ENCODE measurements at regions not wholly inside any gene's neighbourhood (a gene's known extent, or its start where the extent isn't known, plus 50 kb on each side); places are given as distances from the start of the nearest gene placed in this dataset.

DNA sequence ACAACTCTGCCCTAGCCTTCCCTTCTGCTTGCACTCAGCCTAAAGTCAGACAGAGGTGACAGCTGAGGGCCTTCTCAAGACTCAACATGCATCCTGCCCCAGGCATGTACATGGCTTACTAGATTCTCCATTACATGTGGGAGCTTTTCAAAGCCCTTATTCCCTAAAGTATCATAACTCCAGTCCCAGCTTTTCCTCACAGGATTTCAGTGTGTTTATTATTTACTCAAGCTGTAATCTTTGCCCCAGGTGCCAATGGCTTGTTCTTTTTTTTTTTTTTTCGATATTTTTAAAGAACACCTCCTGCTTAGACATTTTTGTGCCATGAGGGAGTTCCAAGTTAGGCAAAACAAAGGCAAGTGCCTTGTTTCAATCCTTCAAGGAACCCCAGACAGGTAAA, 154.0 kb upstream of the RADX start:
- Histone ChIP-seq H3K4me3 (ENCODE audit: low read length) (no peak overlapping the region), H3K79me2 (ENCODE audit: low read length) (no peaks in the 10 kb centered on the region), H3K9me2 (replicated peaks; ENCODE audit: insufficient read depth, low read length) (no peaks in the 10 kb centered on the region), H3K9me3 (replicated peaks; ENCODE audit: insufficient read depth, low read length) (no peaks in the 10 kb centered on the region), H3K27ac (ENCODE audit: low read length) (no peak overlapping the region), H3K9ac (ENCODE audit: low read length) (no peak overlapping the region), H2AFZ (ENCODE audit: low read length) (no peak overlapping the region), H3K36me3 (replicated peaks; ENCODE audit: insufficient read depth, low read length) (no peaks in the 10 kb centered on the region), H3K27me3 (replicated peaks; ENCODE audit: insufficient read depth, low read length) (no peaks in the 10 kb centered on the region), H4K20me1 (ENCODE audit: insufficient read depth, low read length) (no peaks in the 10 kb centered on the region), H3K4me1 (ENCODE audit: low read length) (no peaks in the 10 kb centered on the region), H3K4me2 (ENCODE audit: low read depth, low read length) (no peak overlapping the region), H3F3A (ENCODE audit: insufficient read depth, low read length) (no peaks in the 10 kb centered on the region)
- no peak for TF ChIP-seq EZH2 (optimal IDR thresholded peaks at IDR 0.05; ENCODE audit: low read depth, low read length)
- DNase-seq = no peak

DNA sequence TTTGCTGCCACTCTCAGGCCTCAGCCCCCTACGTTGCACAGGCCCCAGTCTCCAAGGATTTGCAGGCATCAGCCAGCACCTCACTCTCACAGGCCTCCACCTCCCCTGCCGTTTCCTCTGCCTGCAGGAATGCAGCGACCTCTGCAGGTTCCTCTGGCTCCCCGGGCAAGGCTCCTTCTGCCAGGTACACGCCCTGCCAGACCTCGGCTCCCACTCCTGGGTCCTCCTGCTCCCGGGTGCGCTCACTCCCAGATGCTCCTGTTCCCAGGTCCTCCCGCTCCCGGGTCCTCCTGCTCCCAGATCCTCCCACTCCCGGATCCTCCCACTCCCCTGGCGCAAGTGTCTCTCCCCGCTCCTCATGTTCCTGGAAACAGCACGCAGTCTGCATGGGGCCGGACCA, 144.4 kb upstream of the RADX start:
- H3K4me1 ChIP-seq (ENCODE audit: low read length) = no peaks in the 10 kb centered on the region
- no peak overlapping the region for H3K4me2 ChIP-seq (ENCODE audit: low read depth, low read length)
- no peaks in the 10 kb centered on the region for H3K9me2 ChIP-seq (replicated peaks; ENCODE audit: insufficient read depth, low read length)
- no peaks in the 10 kb centered on the region for H3K9me3 ChIP-seq (replicated peaks; ENCODE audit: insufficient read depth, low read length)
- H3K4me3 ChIP-seq (ENCODE audit: low read length) = no peak overlapping the region
- H3K36me3 ChIP-seq (replicated peaks; ENCODE audit: insufficient read depth, low read length) = no peaks in the 10 kb centered on the region
- H3F3A ChIP-seq (ENCODE audit: insufficient read depth, low read length) = no peaks in the 10 kb centered on the region
- H2AFZ ChIP-seq (ENCODE audit: low read length) = no peak overlapping the region
- no peaks in the 10 kb centered on the region for H3K27me3 ChIP-seq (replicated peaks; ENCODE audit: insufficient read depth, low read length)
- H3K9ac ChIP-seq (ENCODE audit: low read length) = no peak overlapping the region
- no peak for TF ChIP-seq EZH2 (optimal IDR thresholded peaks at IDR 0.05; ENCODE audit: low read depth, low read length)
- TF ChIP-seq, protein P1, sequence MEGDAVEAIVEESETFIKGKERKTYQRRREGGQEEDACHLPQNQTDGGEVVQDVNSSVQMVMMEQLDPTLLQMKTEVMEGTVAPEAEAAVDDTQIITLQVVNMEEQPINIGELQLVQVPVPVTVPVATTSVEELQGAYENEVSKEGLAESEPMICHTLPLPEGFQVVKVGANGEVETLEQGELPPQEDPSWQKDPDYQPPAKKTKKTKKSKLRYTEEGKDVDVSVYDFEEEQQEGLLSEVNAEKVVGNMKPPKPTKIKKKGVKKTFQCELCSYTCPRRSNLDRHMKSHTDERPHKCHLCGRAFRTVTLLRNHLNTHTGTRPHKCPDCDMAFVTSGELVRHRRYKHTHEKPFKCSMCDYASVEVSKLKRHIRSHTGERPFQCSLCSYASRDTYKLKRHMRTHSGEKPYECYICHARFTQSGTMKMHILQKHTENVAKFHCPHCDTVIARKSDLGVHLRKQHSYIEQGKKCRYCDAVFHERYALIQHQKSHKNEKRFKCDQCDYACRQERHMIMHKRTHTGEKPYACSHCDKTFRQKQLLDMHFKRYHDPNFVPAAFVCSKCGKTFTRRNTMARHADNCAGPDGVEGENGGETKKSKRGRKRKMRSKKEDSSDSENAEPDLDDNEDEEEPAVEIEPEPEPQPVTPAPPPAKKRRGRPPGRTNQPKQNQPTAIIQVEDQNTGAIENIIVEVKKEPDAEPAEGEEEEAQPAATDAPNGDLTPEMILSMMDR (IDR thresholded peaks at IDR 0.05; ENCODE audit: low read length) = no peak
- no peak for TF ChIP-seq EZH2phosphoT487 (IDR thresholded peaks at IDR 0.05; ENCODE audit: low read length)
- no peaks in the 10 kb centered on the region for H4K20me1 ChIP-seq (ENCODE audit: insufficient read depth, low read length)
- H3K79me2 ChIP-seq (ENCODE audit: low read length) = no peaks in the 10 kb centered on the region
- H3K27ac ChIP-seq (ENCODE audit: low read length) = no peak overlapping the region
- DNase-seq = no peak

DNA sequence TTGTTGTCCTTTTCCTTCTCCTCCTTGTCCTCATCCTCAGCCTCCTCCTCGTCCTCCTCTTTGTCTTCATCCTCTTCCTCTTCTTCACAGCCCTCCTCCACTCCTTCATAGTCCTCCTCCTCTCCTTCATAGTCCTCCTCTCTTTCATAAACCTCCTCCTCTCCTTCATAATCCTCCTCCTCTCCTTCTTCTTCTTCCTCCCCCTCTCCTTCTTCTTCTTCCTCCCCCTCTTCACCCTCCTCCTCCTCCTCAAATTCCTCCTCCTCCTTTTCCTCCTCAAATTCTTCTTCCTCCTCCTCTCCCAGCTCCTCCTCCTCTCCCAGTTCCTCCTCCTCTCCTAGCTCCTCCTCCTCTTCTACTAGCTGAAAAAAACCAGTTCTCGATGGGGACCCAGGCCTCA, 143.8 kb upstream of the RADX start:
- no peak overlapping the region for H3K4me3 ChIP-seq (ENCODE audit: low read length)
- no peaks in the 10 kb centered on the region for H3K9me2 ChIP-seq (replicated peaks; ENCODE audit: insufficient read depth, low read length)
- H3K4me1 ChIP-seq (ENCODE audit: low read length) = no peaks in the 10 kb centered on the region
- H3K36me3 ChIP-seq (replicated peaks; ENCODE audit: insufficient read depth, low read length) = no peaks in the 10 kb centered on the region
- no peak overlapping the region for H2AFZ ChIP-seq (ENCODE audit: low read length)
- H3K9ac ChIP-seq (ENCODE audit: low read length) = no peak overlapping the region
- H3K27me3 ChIP-seq (replicated peaks; ENCODE audit: insufficient read depth, low read length) = no peaks in the 10 kb centered on the region
- H3K79me2 ChIP-seq (ENCODE audit: low read length) = no peaks in the 10 kb centered on the region
- H4K20me1 ChIP-seq (ENCODE audit: insufficient read depth, low read length) = no peaks in the 10 kb centered on the region
- H3K27ac ChIP-seq (ENCODE audit: low read length) = no peak overlapping the region
- H3F3A ChIP-seq (ENCODE audit: insufficient read depth, low read length) = no peaks in the 10 kb centered on the region
- H3K9me3 ChIP-seq (replicated peaks; ENCODE audit: insufficient read depth, low read length) = no peaks in the 10 kb centered on the region
- DNase-seq = no peak
- TF ChIP-seq, protein P1 (IDR thresholded peaks at IDR 0.05; ENCODE audit: low read length) = no peak
- no peak for TF ChIP-seq EZH2 (optimal IDR thresholded peaks at IDR 0.05; ENCODE audit: low read depth, low read length)
- no peak for TF ChIP-seq EZH2phosphoT487 (IDR thresholded peaks at IDR 0.05; ENCODE audit: low read length)
- no peak overlapping the region for H3K4me2 ChIP-seq (ENCODE audit: low read depth, low read length)

DNA sequence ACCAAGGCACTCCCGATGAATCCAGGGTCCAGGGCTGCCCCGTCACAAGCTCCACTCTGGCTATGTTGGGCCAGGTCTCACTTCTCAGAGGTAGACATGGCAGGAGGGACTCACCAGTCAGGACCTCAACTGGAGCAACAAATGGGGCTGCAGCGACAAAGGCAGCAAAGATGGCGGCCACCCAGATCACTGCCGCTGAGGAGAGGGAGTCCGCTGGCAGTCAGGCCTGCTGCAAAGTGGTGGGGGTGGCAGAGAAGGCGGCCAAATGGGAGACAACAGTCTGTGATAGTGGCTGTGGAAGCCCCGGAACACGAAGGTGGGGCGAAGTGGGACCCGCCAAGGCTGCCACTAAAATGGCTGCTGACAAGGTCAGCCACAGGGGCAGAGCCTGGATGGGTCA, 143.3 kb upstream of the RADX start:
- H3K27me3 ChIP-seq (replicated peaks; ENCODE audit: insufficient read depth, low read length) = no peaks in the 10 kb centered on the region
- no peak overlapping the region for H3K4me2 ChIP-seq (ENCODE audit: low read depth, low read length)
- H3K79me2 ChIP-seq (ENCODE audit: low read length) = no peaks in the 10 kb centered on the region
- no peaks in the 10 kb centered on the region for H3K9me3 ChIP-seq (replicated peaks; ENCODE audit: insufficient read depth, low read length)
- no peak overlapping the region for H3K27ac ChIP-seq (ENCODE audit: low read length)
- no peak overlapping the region for H3K4me3 ChIP-seq (ENCODE audit: low read length)
- no peak for DNase-seq
- no peaks in the 10 kb centered on the region for H3F3A ChIP-seq (ENCODE audit: insufficient read depth, low read length)
- H3K36me3 ChIP-seq (replicated peaks; ENCODE audit: insufficient read depth, low read length) = no peaks in the 10 kb centered on the region
- TF ChIP-seq EZH2 (optimal IDR thresholded peaks at IDR 0.05; ENCODE audit: low read depth, low read length) (no peak), EZH2phosphoT487 (IDR thresholded peaks at IDR 0.05; ENCODE audit: low read length) (no peak)
- TF ChIP-seq, protein P1 (IDR thresholded peaks at IDR 0.05; ENCODE audit: low read length) = no peak
- no peak overlapping the region for H2AFZ ChIP-seq (ENCODE audit: low read length)
- H3K9ac ChIP-seq (ENCODE audit: low read length) = no peak overlapping the region
- no peaks in the 10 kb centered on the region for H3K9me2 ChIP-seq (replicated peaks; ENCODE audit: insufficient read depth, low read length)
- no peaks in the 10 kb centered on the region for H4K20me1 ChIP-seq (ENCODE audit: insufficient read depth, low read length)
- H3K4me1 ChIP-seq (ENCODE audit: low read length) = no peaks in the 10 kb centered on the region

Data from MM.1S (cell line).